Activated naive CD8-positive, alpha-beta T cell treated with anti-CD3 and anti-CD28 coated beads, Interleukin-2, amount 50 U/mL, for 24 hours (primary cell): ENCODE measurements at regions not wholly inside any gene's neighbourhood (a gene's known extent, or its start where the extent isn't known, plus 50 kb on each side); places are given as distances from the start of the nearest gene placed in this dataset.

Experiments
- ATAC-seq: fragments of 150-1000 bp; cut with Tn5 transposase; one replicate; pipeline ENCODE4 v1.10.0; 2021
- DNase-seq: peaks from one replicate; pipeline ENCODE4 v3.0.0; 2021
- H3K27ac Mint-ChIP-seq: one replicate; pipeline ENCODE4 v1.8.0; 2021; ENCODE audit warnings: mild to moderate bottlenecking, mixed read lengths
- H3K27me3 Mint-ChIP-seq: one replicate; pipeline ENCODE4 v1.8.0; 2021; ENCODE audit warnings: mixed read lengths
- H3K36me3 Mint-ChIP-seq: one replicate; pipeline ENCODE4 v1.8.0; 2021; ENCODE audit warnings: low read depth, mixed read lengths
- H3K4me1 Mint-ChIP-seq: one replicate; pipeline ENCODE4 v1.8.0; 2021; ENCODE audit warnings: mixed read lengths
- H3K4me3 Mint-ChIP-seq: one replicate; pipeline ENCODE4 v1.8.0; 2021; ENCODE audit warnings: mild to moderate bottlenecking, moderate library complexity, mixed read lengths
- H3K9me3 Mint-ChIP-seq: one replicate; pipeline ENCODE4 v1.8.0; 2021; ENCODE audit warnings: mixed read lengths

DNA sequence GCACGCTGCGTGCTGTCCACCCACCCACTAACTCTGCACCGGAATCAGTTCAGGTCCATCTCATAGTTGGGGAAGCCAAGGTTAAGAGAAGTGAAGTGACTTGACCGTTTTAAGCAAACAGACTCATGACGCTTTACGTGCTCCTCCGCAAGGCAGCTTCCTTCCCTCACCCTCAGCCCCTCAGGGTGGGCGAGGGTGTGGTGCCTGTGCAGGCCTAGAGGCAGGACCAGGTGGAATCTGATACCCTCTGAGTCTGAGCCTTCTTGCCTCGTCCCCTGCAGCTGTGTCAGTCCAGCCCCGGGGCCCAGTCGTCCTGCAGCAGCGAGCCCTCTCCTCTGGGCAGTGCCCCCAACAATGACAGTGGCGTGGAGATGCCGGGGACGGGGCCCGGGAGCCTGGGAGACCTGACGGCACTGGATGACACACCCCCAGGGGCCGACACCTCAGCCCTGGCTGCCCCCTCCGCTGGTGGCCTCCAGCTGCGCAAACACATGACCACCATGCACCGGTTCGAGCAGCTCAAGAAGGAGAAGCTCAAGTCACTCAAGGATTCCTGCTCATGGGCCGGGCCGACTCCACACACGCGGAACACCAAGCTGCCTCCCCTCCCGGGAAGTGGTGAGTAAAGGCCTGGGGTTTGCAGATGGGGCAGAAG, 250.5 kb downstream of the GLI2 start:
- Mint-ChIP-seq H3K36me3 (no peaks in the 10 kb centered on the region), H3K4me3 (no peak overlapping the region), H3K9me3 (no peaks in the 10 kb centered on the region), H3K27me3 (no peaks in the 10 kb centered on the region), H3K27ac (no peak overlapping the region), H3K4me1 (no peaks in the 10 kb centered on the region)
- DNase-seq: no peak
- ATAC-seq: no peak

DNA sequence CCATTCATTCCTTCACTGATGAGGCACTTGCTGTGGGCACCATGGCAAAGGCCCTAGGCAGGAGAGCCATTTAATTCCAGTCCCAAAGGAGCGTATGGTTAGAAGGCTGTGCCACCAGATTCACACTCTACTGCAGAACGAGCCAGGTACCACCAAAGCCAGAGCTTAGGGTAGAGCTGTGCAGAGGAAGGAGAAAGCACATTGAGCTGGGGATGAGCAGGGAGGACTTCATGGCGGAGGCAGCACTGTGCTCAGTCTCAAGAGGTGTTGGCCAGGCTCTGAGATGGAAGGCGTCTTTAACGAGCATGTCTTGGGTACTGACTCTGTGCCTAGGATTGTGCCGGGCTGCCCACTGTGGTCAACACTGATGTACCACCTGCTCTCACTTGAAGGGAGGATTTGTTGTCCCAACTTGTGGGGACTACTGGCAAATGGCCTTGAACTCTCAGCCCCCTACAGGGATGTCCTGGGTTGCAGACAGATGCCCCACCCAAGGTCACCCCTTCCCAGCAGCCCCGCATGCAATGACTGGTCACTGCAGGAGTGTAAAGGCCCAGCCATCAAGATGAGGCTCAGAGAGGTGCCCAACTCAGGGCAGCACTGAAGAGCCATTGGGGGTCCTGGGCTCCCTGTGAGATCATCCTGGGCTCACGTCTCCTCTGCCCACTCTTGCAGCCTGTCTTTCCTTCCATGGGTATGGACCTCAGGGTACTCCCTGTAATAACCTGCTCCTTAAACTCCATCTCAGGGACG, 251.4 kb downstream of the GLI2 start:
- Mint-ChIP-seq H3K36me3 (no peaks in the 10 kb centered on the region), H3K4me3 (no peak overlapping the region), H3K27me3 (no peaks in the 10 kb centered on the region), H3K4me1 (no peaks in the 10 kb centered on the region), H3K9me3 (no peaks in the 10 kb centered on the region), H3K27ac (no peak overlapping the region)
- ATAC-seq (no peak), DNase-seq (no peak)

GRCh38 chr2:120988051-120988699, 252.5 kb downstream of the GLI2 start:
- H3K9me3 Mint-ChIP-seq: no peaks in the 10 kb centered on the region
- no peaks in the 10 kb centered on the region for H3K27me3 Mint-ChIP-seq
- H3K4me3 Mint-ChIP-seq: no peak overlapping the region
- H3K4me1 Mint-ChIP-seq: no peaks in the 10 kb centered on the region
- no peaks in the 10 kb centered on the region for H3K36me3 Mint-ChIP-seq
- no peak for ATAC-seq
- no peak overlapping the region for H3K27ac Mint-ChIP-seq
- no peak for DNase-seq

DNA sequence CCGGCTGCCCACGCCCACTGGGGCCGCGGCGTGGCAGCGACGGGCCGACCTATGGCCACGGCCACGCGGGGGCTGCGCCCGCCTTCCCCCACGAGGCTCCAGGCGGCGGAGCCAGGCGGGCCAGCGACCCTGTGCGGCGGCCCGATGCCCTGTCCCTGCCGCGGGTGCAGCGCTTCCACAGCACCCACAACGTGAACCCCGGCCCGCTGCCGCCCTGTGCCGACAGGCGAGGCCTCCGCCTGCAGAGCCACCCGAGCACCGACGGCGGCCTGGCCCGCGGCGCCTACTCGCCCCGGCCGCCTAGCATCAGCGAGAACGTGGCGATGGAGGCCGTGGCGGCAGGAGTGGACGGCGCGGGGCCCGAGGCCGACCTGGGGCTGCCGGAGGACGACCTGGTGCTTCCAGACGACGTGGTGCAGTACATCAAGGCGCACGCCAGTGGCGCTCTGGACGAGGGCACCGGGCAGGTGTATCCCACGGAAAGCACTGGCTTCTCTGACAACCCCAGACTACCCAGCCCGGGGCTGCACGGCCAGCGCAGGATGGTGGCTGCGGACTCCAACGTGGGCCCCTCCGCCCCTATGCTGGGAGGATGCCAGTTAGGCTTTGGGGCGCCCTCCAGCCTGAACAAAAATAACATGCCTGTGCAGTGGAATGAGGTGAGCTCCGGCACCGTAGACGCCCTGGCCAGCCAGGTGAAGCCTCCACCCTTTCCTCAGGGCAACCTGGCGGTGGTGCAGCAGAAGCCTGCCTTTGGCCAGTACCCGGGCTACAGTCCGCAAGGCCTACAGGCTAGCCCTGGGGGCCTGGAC, 253.2 kb downstream of the GLI2 start:
- ATAC-seq: no peak
- no peak overlapping the region for H3K4me3 Mint-ChIP-seq
- H3K9me3 Mint-ChIP-seq: no peaks in the 10 kb centered on the region
- H3K36me3 Mint-ChIP-seq: no peaks in the 10 kb centered on the region
- H3K27me3 Mint-ChIP-seq: no peaks in the 10 kb centered on the region
- H3K4me1 Mint-ChIP-seq: no peaks in the 10 kb centered on the region
- no peak for DNase-seq
- no peak overlapping the region for H3K27ac Mint-ChIP-seq

DNA sequence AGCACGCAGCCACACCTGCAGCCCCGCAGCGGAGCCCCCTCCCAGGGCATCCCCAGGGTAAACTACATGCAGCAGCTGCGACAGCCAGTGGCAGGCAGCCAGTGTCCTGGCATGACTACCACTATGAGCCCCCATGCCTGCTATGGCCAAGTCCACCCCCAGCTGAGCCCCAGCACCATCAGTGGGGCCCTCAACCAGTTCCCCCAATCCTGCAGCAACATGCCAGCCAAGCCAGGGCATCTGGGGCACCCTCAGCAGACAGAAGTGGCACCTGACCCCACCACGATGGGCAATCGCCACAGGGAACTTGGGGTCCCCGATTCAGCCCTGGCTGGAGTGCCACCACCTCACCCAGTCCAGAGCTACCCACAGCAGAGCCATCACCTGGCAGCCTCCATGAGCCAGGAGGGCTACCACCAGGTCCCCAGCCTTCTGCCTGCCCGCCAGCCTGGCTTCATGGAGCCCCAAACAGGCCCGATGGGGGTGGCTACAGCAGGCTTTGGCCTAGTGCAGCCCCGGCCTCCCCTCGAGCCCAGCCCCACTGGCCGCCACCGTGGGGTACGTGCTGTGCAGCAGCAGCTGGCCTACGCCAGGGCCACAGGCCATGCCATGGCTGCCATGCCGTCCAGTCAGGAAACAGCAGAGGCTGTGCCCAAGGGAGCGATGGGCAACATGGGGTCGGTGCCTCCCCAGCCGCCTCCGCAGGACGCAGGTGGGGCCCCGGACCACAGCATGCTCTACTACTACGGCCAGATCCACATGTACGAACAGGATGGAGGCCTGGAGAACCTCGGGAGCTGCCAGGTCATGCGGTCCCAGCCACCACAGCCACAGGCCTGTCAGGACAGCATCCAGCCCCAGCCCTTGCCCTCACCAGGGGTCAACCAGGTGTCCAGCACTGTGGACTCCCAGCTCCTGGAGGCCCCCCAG, 254.1 kb downstream of the GLI2 start:
- DNase-seq (no peak), ATAC-seq (no peak)
- H3K36me3 Mint-ChIP-seq: no peaks in the 10 kb centered on the region
- no peaks in the 10 kb centered on the region for H3K27me3 Mint-ChIP-seq
- no peak overlapping the region for H3K27ac Mint-ChIP-seq
- H3K4me1 Mint-ChIP-seq: no peaks in the 10 kb centered on the region
- no peaks in the 10 kb centered on the region for H3K9me3 Mint-ChIP-seq
- H3K4me3 Mint-ChIP-seq: no peak overlapping the region

- H3K4me1 Mint-ChIP-seq: no peaks in the 10 kb centered on the region
- no peaks in the 10 kb centered on the region for H3K9me3 Mint-ChIP-seq
- DNase-seq: no peak
- no peak for ATAC-seq
- H3K4me3 Mint-ChIP-seq: no peak overlapping the region
- no peaks in the 10 kb centered on the region for H3K27me3 Mint-ChIP-seq
- H3K36me3 Mint-ChIP-seq: no peaks in the 10 kb centered on the region
- no peak overlapping the region for H3K27ac Mint-ChIP-seq
These were observed 254.8 kb downstream of the GLI2 start for GRCh38 chr2:120990451-120990871.

- DNase-seq (no peak), ATAC-seq (no peak)
- Mint-ChIP-seq H3K9me3 (no peaks in the 10 kb centered on the region), H3K27ac (no peak overlapping the region), H3K4me3 (no peak overlapping the region), H3K4me1 (no peaks in the 10 kb centered on the region), H3K36me3 (no peaks in the 10 kb centered on the region), H3K27me3 (no peaks in the 10 kb centered on the region)
These were observed 255.8 kb downstream of the GLI2 start for GRCh38 chr2:120991441-120991840.

DNA sequence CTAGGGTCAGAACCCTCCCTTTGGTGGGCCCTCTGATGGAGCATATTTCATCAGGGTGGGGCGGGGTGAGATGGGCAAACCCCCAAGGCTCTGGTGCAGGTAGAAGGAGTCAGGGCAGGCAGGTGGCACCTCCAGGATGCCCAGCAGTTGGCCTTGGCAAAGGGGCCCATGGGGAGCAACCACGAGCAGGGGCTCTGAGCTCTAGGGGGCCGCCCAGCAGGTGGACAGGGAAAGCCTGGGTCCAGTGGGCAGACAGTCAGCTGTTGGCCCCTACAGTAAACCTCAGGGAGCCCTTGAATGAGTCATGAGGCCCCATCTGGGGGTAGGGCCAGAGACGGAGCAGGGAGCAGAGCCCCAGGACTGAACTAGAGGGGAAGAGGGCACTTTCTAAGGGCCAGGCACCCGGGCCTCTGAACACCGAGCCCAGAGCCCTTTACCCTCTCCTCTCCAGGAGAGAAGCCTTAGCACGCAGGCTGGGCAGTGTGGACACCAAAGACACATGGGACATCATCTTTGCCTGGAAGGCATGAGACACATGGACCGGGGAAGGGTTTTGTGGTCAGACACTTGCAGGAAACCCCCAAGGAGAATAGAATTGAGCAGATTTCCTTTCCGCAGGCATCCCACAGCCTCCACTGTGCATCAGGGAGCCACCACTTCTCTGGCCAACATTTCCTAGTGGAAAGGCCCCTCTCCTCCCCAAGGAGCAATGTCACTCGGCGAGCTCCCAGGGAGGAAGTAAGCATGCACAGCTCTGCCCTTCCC, 257.3 kb downstream of the GLI2 start:
- H3K27me3 Mint-ChIP-seq: no peaks in the 10 kb centered on the region
- no peaks in the 10 kb centered on the region for H3K36me3 Mint-ChIP-seq
- H3K9me3 Mint-ChIP-seq: no peaks in the 10 kb centered on the region
- no peak overlapping the region for H3K4me3 Mint-ChIP-seq
- DNase-seq (no peak), ATAC-seq (no peak)
- H3K27ac Mint-ChIP-seq: no peak overlapping the region
- H3K4me1 Mint-ChIP-seq: no peaks in the 10 kb centered on the region

- H3K9me3 Mint-ChIP-seq: no peaks in the 10 kb centered on the region
- no peak overlapping the region for H3K27ac Mint-ChIP-seq
- ATAC-seq (no peak), DNase-seq (no peak)
- H3K4me3 Mint-ChIP-seq: no peak overlapping the region
- H3K36me3 Mint-ChIP-seq: no peaks in the 10 kb centered on the region
- H3K27me3 Mint-ChIP-seq: no peaks in the 10 kb centered on the region
- no peaks in the 10 kb centered on the region for H3K4me1 Mint-ChIP-seq
These were observed 258.0 kb downstream of the GLI2 start for GRCh38 chr2:120993661-120994060.

GRCh38 chr2:120994301-120994995, 258.8 kb downstream of the GLI2 start:
- Mint-ChIP-seq H3K4me3 (no peak overlapping the region), H3K27me3 (no peaks in the 10 kb centered on the region), H3K27ac (no peak overlapping the region), H3K4me1 (no peaks in the 10 kb centered on the region), H3K36me3 (no peaks in the 10 kb centered on the region), H3K9me3 (no peaks in the 10 kb centered on the region)
- ATAC-seq (no peak), DNase-seq (no peak)

DNA sequence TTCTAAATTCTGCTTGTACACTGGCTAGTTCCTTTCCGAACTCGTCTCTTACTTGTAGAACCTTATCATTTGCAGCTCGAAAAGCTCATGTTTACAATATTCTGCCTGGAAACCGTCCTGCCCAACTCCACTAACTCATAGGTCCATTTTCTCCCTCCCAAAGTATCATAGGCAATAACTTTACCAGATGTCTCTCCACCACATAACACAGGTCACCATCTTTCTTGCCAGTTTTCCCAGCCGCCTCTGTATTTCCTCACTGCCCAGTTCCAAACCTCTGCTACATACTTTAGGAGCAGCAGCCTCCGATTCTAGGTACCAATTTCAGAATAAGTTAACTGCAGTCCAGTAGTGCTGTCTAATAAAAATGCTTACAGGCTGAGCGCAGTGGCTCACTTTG, 259.5 kb downstream of the GLI2 start:
- Mint-ChIP-seq H3K4me3 (no peak overlapping the region), H3K4me1 (no peaks in the 10 kb centered on the region), H3K27ac (no peak overlapping the region), H3K36me3 (no peaks in the 10 kb centered on the region), H3K9me3 (no peaks in the 10 kb centered on the region), H3K27me3 (peaks cover 3% of the 10 kb centered on the region)
- ATAC-seq (no peak), DNase-seq (no peak)

- H3K27ac Mint-ChIP-seq: no peak overlapping the region
- peaks cover 5% of the 10 kb centered on the region for H3K27me3 Mint-ChIP-seq
- H3K4me3 Mint-ChIP-seq: no peak overlapping the region
- H3K36me3 Mint-ChIP-seq: no peaks in the 10 kb centered on the region
- H3K9me3 Mint-ChIP-seq: no peaks in the 10 kb centered on the region
- no peaks in the 10 kb centered on the region for H3K4me1 Mint-ChIP-seq
- DNase-seq (no peak), ATAC-seq (no peak)
These were observed 260.1 kb downstream of the GLI2 start for GRCh38 chr2:120995656-120996190.
